PC-3 (cell line): ENCODE measurements at regions not wholly inside any gene's neighbourhood (a gene's known extent, or its start where the extent isn't known, plus 50 kb on each side); places are given as distances from the start of the nearest gene placed in this dataset.

ENCODE experiments used
- ATAC-seq: fragments of 200-7000 bp; cut with Tn5 transposase; 2 replicates; pipeline ENCODE4 v1.9.1; 2020; ENCODE audit warnings: mild to moderate bottlenecking, moderate library complexity
- BruUV-seq: library from RNA; stranded (reverse); fragments of 400-500 nt; replicated peaks from 2 replicates; lab custom pipeline; 2021; lab: Mats Ljungman, UMichigan
- CTCF ChIA-PET: fragments of 300-600 bp; sonication (Branson Sonifier 250); formaldehyde crosslinking; loops from one replicate; lab custom pipeline; 2022; ENCODE audit warnings: antibody characterized with exemption; lab: Charles Lee
- POLR2A ChIA-PET: fragments of 300-600 bp; sonication (Branson Sonifier 250); formaldehyde crosslinking; loops from one replicate; lab custom pipeline; 2022; ENCODE audit warnings: antibody characterized with exemption; ENCODE audit not compliant: unreplicated experiment; lab: Charles Lee
- DNase-seq: peaks from one replicate; pipeline ENCODE4 v3.0.0-alpha.2; 2015
- H2AFZ ChIP-seq: fragments of 300-600 bp; sonication (generic); 2 replicates; pipeline ENCODE4 v1.6.0; 2016; ENCODE audit warnings: antibody characterized with exemption, low read length
- H3F3A ChIP-seq: fragments of 300-600 bp; sonication (generic); one replicate; pipeline ENCODE4 v1.6.0; 2017; ENCODE audit warnings: antibody characterized with exemption, low read length, control low read depth, mild to moderate bottlenecking; ENCODE audit not compliant: unreplicated experiment
- H3K27ac ChIP-seq: fragments of 300-600 bp; sonication (generic); 2 replicates; pipeline ENCODE4 v1.5.1; 2016; ENCODE audit warnings: mild to moderate bottlenecking, low read length
- H3K27me3 ChIP-seq: fragments of 300-600 bp; sonication (generic); 2 replicates; pipeline ENCODE4 v1.6.1; 2016; ENCODE audit warnings: low read length, mixed read lengths
- H3K36me3 ChIP-seq: fragments of 300-600 bp; sonication (generic); 2 replicates; pipeline ENCODE4 v1.6.1; 2016; ENCODE audit warnings: low read depth, mixed run types, low read length, mixed read lengths
- H3K4me1 ChIP-seq: fragments of 300-600 bp; sonication (generic); 2 replicates; pipeline ENCODE4 v1.5.1; 2016; ENCODE audit warnings: low read length; ENCODE audit not compliant: insufficient read depth
- H3K4me2 ChIP-seq: fragments of 300-600 bp; sonication (generic); 2 replicates; pipeline ENCODE4 v1.6.0; 2016; ENCODE audit warnings: low read length
- H3K4me3 ChIP-seq: fragments of 300-600 bp; sonication (generic); 2 replicates; pipeline ENCODE4 v1.5.1; 2016; ENCODE audit warnings: mild to moderate bottlenecking, low read length, mixed read lengths
- H3K79me2 ChIP-seq: fragments of 300-600 bp; sonication (generic); 2 replicates; pipeline ENCODE4 v1.6.1; 2017; ENCODE audit warnings: low read length, mixed read lengths
- H3K9ac ChIP-seq: fragments of 300-600 bp; sonication (generic); 2 replicates; pipeline ENCODE4 v1.6.0; 2016; ENCODE audit warnings: mild to moderate bottlenecking, low read length
- H3K9me2 ChIP-seq: fragments of 300-600 bp; sonication (generic); replicated peaks from 2 replicates; pipeline ENCODE4 v1.6.1; 2016; ENCODE audit warnings: mixed run types, low read length, mixed read lengths
- H3K9me3 ChIP-seq: fragments of 300-600 bp; sonication (generic); 2 replicates; pipeline ENCODE4 v1.6.1; 2016; ENCODE audit warnings: low read length, mixed read lengths
- H4K20me1 ChIP-seq: fragments of 300-600 bp; sonication (generic); 2 replicates; pipeline ENCODE4 v1.6.1; 2016; ENCODE audit warnings: low read length, mixed read lengths
- EZH2 ChIP-seq: fragments of 300-600 bp; sonication (generic); IDR thresholded peaks from one replicate; pipeline ENCODE4 v1.6.1; 2017; ENCODE audit warnings: antibody characterized with exemption, mild to moderate bottlenecking, low read length; ENCODE audit not compliant: unreplicated experiment
- EZH2phosphoT487 ChIP-seq: fragments of 300-600 bp; sonication (generic); IDR thresholded peaks from 2 replicates; pipeline ENCODE4 v1.6.1; 2018; ENCODE audit warnings: mild to moderate bottlenecking, antibody characterized with exemption, low read length, borderline replicate concordance
- intact Hi-C: fragments of 100-400 bp; cut with micrococcal nuclease; formaldehyde crosslinking; loops from 2 replicates; pipeline ENCODE4 v1.9.0; 2023
- TF ChIP-seq, protein P1 (sequence below): fragments of 300-600 bp; sonication (generic); conservative IDR thresholded peaks from 2 replicates; pipeline ENCODE4 v1.5.1; 2017; ENCODE audit warnings: antibody characterized with exemption, low read depth, mild to moderate bottlenecking, low read length

- ChIA-PET CTCF (no interaction called here), POLR2A (no interaction called here)
- peak overlapping the region; percentile 46; the same call in 1 of the 2 replicates for H2AFZ ChIP-seq
- H3K79me2 ChIP-seq, result no peaks in the 10 kb centered on the region
- peak; percentile 42 for ATAC-seq
- H3K9me2 ChIP-seq, result no peaks in the 10 kb centered on the region
- peak overlapping the region; percentile 62 for H3K4me2 ChIP-seq
- no peaks in the 10 kb centered on the region for H3K27me3 ChIP-seq
- intact Hi-C loops, result no loop called here
- H3F3A ChIP-seq, result no peaks in the 10 kb centered on the region
- no TSS peak for BruUV-seq
- H3K4me3 ChIP-seq, result peak overlapping the region; percentile 11; the same call in 1 of the 2 replicates
- H3K9me3 ChIP-seq, result no peaks in the 10 kb centered on the region
- H3K36me3 ChIP-seq, result no peaks in the 10 kb centered on the region
- no peaks in the 10 kb centered on the region for H4K20me1 ChIP-seq
- peak overlapping the region; percentile 33; the same call in 1 of the 2 replicates for H3K27ac ChIP-seq
- TF ChIP-seq, protein P1, sequence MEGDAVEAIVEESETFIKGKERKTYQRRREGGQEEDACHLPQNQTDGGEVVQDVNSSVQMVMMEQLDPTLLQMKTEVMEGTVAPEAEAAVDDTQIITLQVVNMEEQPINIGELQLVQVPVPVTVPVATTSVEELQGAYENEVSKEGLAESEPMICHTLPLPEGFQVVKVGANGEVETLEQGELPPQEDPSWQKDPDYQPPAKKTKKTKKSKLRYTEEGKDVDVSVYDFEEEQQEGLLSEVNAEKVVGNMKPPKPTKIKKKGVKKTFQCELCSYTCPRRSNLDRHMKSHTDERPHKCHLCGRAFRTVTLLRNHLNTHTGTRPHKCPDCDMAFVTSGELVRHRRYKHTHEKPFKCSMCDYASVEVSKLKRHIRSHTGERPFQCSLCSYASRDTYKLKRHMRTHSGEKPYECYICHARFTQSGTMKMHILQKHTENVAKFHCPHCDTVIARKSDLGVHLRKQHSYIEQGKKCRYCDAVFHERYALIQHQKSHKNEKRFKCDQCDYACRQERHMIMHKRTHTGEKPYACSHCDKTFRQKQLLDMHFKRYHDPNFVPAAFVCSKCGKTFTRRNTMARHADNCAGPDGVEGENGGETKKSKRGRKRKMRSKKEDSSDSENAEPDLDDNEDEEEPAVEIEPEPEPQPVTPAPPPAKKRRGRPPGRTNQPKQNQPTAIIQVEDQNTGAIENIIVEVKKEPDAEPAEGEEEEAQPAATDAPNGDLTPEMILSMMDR, result no peak
- TF ChIP-seq EZH2phosphoT487, result no peak
- TF ChIP-seq EZH2, result no peak
- peaks cover 38% of the 10 kb centered on the region for H3K4me1 ChIP-seq
- H3K9ac ChIP-seq, result no peak overlapping the region
- peak; percentile 84 for DNase-seq
Measured at GRCh38 chr12:66960704-66961690, 282.1 kb upstream of the GRIP1 start.

DNA sequence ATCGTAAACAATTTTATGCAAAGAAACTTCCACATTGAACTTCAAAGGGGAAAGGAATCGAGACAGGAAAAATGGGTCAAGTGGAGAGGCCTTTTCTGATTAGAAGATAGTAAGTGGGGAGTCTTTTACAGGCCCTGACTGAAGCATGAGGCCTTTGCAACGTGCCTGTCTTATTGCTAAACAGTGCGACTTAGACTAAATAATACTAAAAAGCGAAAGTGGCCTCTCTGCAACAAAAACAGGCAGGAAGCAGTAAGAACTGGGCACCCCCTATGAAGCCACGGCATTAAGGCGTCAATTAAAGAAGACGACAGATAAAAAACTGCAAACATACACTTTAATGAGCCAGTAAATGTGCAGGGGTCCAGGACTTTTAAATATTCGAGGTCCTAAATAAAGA lies 283.4 kb upstream of the GRIP1 start:
- H3K4me1 ChIP-seq, result peaks cover 28% of the 10 kb centered on the region
- no peaks in the 10 kb centered on the region for H3K79me2 ChIP-seq
- TF ChIP-seq, protein P1, result no peak
- TF ChIP-seq EZH2, result no peak
- no peak for TF ChIP-seq EZH2phosphoT487
- ATAC-seq (no peak), DNase-seq (no peak)
- H3K9me2 ChIP-seq, result no peaks in the 10 kb centered on the region
- H3F3A ChIP-seq, result no peaks in the 10 kb centered on the region
- no peak overlapping the region for H3K4me2 ChIP-seq
- no peaks in the 10 kb centered on the region for H4K20me1 ChIP-seq
- no peaks in the 10 kb centered on the region for H3K9me3 ChIP-seq
- H3K4me3 ChIP-seq, result no peak overlapping the region
- H3K27me3 ChIP-seq, result no peaks in the 10 kb centered on the region
- intact Hi-C loops, result no loop called here
- CTCF ChIA-PET, result no interaction called here
- H3K9ac ChIP-seq, result no peak overlapping the region
- POLR2A ChIA-PET, result no interaction called here
- no peak overlapping the region for H2AFZ ChIP-seq
- no peak overlapping the region for H3K27ac ChIP-seq
- H3K36me3 ChIP-seq, result no peaks in the 10 kb centered on the region
- BruUV-seq, result no TSS peak

DNA sequence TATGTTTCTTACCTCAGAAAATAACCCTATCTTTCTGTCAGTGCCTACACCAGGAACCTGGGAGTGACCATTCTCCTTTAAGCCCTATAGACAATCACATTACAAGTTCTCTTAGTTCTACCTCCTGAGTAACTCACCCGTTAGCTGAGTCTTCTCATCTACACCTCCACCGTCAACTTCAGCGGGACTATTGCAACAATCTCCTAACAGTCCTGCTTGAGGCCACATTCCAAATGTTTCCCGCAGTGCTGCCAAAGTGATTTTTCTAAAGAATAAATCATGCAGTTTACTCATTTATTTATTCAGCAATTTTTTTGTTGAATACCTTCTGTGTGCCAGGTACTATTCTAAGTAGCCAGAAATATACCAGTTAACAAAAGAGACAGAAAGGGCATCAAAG lies 285.0 kb upstream of the GRIP1 start:
- no peak for ATAC-seq
- CTCF ChIA-PET, result no interaction called here
- H3K4me3 ChIP-seq, result no peak overlapping the region
- peaks cover 28% of the 10 kb centered on the region for H3K4me1 ChIP-seq
- DNase-seq, result no peak
- no peak overlapping the region for H2AFZ ChIP-seq
- no peaks in the 10 kb centered on the region for H3K9me3 ChIP-seq
- TF ChIP-seq EZH2phosphoT487 (no peak), EZH2 (no peak)
- TF ChIP-seq, protein P1, result no peak
- H3K36me3 ChIP-seq, result no peaks in the 10 kb centered on the region
- H4K20me1 ChIP-seq, result no peaks in the 10 kb centered on the region
- no peak overlapping the region for H3K4me2 ChIP-seq
- POLR2A ChIA-PET, result no interaction called here
- no peaks in the 10 kb centered on the region for H3K27me3 ChIP-seq
- no peak overlapping the region for H3K27ac ChIP-seq
- H3K9me2 ChIP-seq, result no peaks in the 10 kb centered on the region
- no peaks in the 10 kb centered on the region for H3K79me2 ChIP-seq
- intact Hi-C loops, result no loop called here
- H3F3A ChIP-seq, result no peaks in the 10 kb centered on the region
- H3K9ac ChIP-seq, result no peak overlapping the region
- no TSS peak for BruUV-seq
